ENCODE measurements at regions not wholly inside any gene's neighbourhood (a gene's known extent, or its start where the extent isn't known, plus 50 kb on each side); places are given as distances from the start of the nearest gene placed in this dataset.

DNA sequence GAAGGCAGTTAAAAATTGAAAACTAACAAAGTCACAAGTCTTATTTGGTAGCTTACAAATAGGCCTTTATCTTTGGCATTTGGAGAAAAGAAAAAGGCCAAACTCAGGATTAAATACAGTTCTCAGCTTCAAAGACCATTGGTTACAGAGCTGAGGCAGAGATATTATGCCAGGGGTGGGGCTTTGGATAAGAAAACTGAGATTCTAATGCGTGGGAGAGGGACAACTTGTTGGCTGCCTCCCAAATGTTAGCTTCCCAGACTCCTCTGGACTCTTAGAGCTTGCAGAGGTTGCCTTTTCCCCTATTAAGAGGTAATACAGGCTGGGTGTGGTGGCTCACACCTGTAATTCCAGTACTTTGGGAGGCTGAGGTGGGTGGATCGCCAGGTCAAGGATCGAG lies 231.8 kb downstream of the SQOR start:
- no TSS peak for BruUV-seq (replicated peaks)

DNA sequence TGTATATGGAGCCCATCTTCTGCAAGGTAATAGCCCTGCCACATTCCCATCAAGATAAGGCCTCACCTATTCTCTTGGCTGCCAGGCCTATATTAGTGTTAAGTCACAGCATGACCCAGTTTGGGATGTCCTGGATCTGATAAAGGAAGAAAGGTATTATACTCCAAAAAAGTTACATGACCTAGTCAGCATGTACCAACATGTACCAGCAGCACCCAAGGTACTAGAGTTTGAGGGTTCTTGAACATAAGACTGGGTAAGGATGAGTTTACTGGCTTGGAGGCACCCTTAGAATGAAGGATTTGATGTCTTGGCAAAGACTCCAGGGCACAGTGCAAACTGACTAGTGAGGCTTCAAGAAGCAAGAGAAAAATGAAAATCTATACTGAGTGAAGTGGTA lies 232.5 kb downstream of the SQOR start:
- no peak overlapping the region for H3K4me3 ChIP-seq (ENCODE audit: low read depth, low read length, poor library complexity, severe bottlenecking)
- ChIA-PET POLR2A (ENCODE audit: low non-redundant PET) (no interaction called here), CTCF (no interaction called here)
- no peak overlapping the region for H3K27ac ChIP-seq (ENCODE audit: low read depth, low read length, poor library complexity, severe bottlenecking)
- no TSS peak for BruUV-seq (replicated peaks)
- H3K9me3 ChIP-seq (ENCODE audit: low read depth, low read length, poor library complexity, severe bottlenecking) = no peaks in the 10 kb centered on the region
- H3K36me3 ChIP-seq (ENCODE audit: insufficient read depth, low read length, poor library complexity, severe bottlenecking) = no peaks in the 10 kb centered on the region
- intact Hi-C loops (cut with micrococcal nuclease; ENCODE audit: unreplicated experiment) = no loop called here
- DNase-seq (ENCODE audit: low spot score) = no peak
- no peaks in the 10 kb centered on the region for H3K27me3 ChIP-seq (replicated peaks; ENCODE audit: insufficient read depth, low read depth, low read length, poor library complexity)
- TF ChIP-seq EZH2 (IDR thresholded peaks at IDR 0.05; ENCODE audit: borderline replicate concordance, low read depth, low read length, poor library complexity, severe bottlenecking) = no peak
- TF ChIP-seq, protein P1, sequence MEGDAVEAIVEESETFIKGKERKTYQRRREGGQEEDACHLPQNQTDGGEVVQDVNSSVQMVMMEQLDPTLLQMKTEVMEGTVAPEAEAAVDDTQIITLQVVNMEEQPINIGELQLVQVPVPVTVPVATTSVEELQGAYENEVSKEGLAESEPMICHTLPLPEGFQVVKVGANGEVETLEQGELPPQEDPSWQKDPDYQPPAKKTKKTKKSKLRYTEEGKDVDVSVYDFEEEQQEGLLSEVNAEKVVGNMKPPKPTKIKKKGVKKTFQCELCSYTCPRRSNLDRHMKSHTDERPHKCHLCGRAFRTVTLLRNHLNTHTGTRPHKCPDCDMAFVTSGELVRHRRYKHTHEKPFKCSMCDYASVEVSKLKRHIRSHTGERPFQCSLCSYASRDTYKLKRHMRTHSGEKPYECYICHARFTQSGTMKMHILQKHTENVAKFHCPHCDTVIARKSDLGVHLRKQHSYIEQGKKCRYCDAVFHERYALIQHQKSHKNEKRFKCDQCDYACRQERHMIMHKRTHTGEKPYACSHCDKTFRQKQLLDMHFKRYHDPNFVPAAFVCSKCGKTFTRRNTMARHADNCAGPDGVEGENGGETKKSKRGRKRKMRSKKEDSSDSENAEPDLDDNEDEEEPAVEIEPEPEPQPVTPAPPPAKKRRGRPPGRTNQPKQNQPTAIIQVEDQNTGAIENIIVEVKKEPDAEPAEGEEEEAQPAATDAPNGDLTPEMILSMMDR (conservative IDR thresholded peaks at IDR 0.05; ENCODE audit: low read depth, low read length) = no peak
- H3K4me1 ChIP-seq (ENCODE audit: insufficient read depth, low read length, poor library complexity, severe bottlenecking) = no peaks in the 10 kb centered on the region

More for the DNA sequence above, 231.8 kb downstream of the SQOR start:
- H3K9me3 ChIP-seq (ENCODE audit: low read depth, low read length, poor library complexity, severe bottlenecking) = no peaks in the 10 kb centered on the region
- no peak for TF ChIP-seq EZH2 (IDR thresholded peaks at IDR 0.05; ENCODE audit: borderline replicate concordance, low read depth, low read length, poor library complexity, severe bottlenecking)
- TF ChIP-seq, protein P1 (conservative IDR thresholded peaks at IDR 0.05; ENCODE audit: low read depth, low read length) = no peak
- no peak overlapping the region for H3K4me3 ChIP-seq (ENCODE audit: low read depth, low read length, poor library complexity, severe bottlenecking)
- H3K36me3 ChIP-seq (ENCODE audit: insufficient read depth, low read length, poor library complexity, severe bottlenecking) = no peaks in the 10 kb centered on the region
- no peaks in the 10 kb centered on the region for H3K27me3 ChIP-seq (replicated peaks; ENCODE audit: insufficient read depth, low read depth, low read length, poor library complexity)
- ChIA-PET POLR2A (ENCODE audit: low non-redundant PET) (no interaction called here), CTCF (no interaction called here)
- intact Hi-C loops (cut with micrococcal nuclease; ENCODE audit: unreplicated experiment) = no loop called here
- H3K27ac ChIP-seq (ENCODE audit: low read depth, low read length, poor library complexity, severe bottlenecking) = no peak overlapping the region
- no peaks in the 10 kb centered on the region for H3K4me1 ChIP-seq (ENCODE audit: insufficient read depth, low read length, poor library complexity, severe bottlenecking)
- peak; percentile 42 for DNase-seq (ENCODE audit: low spot score)

DNA sequence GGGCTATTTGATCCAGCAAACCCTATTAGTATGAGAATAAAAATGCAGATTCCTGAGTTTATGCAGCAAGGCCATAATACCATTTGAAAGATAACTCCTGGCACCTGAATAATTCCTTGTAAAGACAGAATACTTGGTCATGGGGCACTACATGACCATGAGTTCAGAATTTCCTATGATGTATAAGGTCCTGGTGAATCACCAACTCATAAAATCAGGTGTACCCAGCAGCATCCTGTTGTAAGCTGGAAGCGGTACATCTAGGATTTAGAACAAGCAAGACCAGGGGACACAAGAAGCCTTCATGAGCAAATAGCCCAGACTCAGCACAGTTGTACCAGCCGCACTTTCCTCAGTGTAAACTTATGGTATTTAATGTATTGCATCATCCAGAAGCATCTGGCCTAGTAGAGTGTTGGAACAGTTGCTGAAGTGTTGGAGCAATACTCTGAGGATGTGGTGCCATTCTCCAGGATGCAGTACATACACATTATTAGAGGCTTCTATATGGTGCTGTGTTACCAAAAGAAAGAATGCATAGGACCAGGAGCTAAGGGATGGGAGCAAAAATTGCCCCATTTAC lies 233.4 kb downstream of the SQOR start:
- BruUV-seq (replicated peaks) = no TSS peak
- no peak for TF ChIP-seq EZH2 (IDR thresholded peaks at IDR 0.05; ENCODE audit: borderline replicate concordance, low read depth, low read length, poor library complexity, severe bottlenecking)
- TF ChIP-seq, protein P1 (conservative IDR thresholded peaks at IDR 0.05; ENCODE audit: low read depth, low read length) = no peak
- ChIA-PET POLR2A (ENCODE audit: low non-redundant PET) (no interaction called here), CTCF (no interaction called here)
- Histone ChIP-seq H3K36me3 (ENCODE audit: insufficient read depth, low read length, poor library complexity, severe bottlenecking) (no peaks in the 10 kb centered on the region), H3K27ac (ENCODE audit: low read depth, low read length, poor library complexity, severe bottlenecking) (no peak overlapping the region), H3K4me3 (ENCODE audit: low read depth, low read length, poor library complexity, severe bottlenecking) (no peak overlapping the region), H3K9me3 (ENCODE audit: low read depth, low read length, poor library complexity, severe bottlenecking) (no peaks in the 10 kb centered on the region), H3K4me1 (ENCODE audit: insufficient read depth, low read length, poor library complexity, severe bottlenecking) (no peaks in the 10 kb centered on the region), H3K27me3 (replicated peaks; ENCODE audit: insufficient read depth, low read depth, low read length, poor library complexity) (no peaks in the 10 kb centered on the region)
- intact Hi-C loops (cut with micrococcal nuclease; ENCODE audit: unreplicated experiment) = no loop called here
- DNase-seq (ENCODE audit: low spot score) = no peak
